AG04450 (cell line): ENCODE measurements at regions not wholly inside any gene's neighbourhood (a gene's known extent, or its start where the extent isn't known, plus 50 kb on each side); places are given as distances from the start of the nearest gene placed in this dataset.

Experiments used
- CTCF ChIA-PET: fragments of 300-600, 350-600 bp; formaldehyde crosslinking; extraction: SDS; loops from one replicate; lab custom pipeline; 2022; ENCODE audit warnings: antibody characterized with exemption, inconsistent platforms; lab: Charles Lee
- POLR2A ChIA-PET: fragments of 350-600 bp; formaldehyde crosslinking; extraction: SDS; loops from one replicate; lab custom pipeline; 2021; ENCODE audit warnings: antibody characterized with exemption, inconsistent platforms; lab: Yijun Ruan, JAX
- DNase-seq: peaks from one replicate; pipeline ENCODE4 v3.0.0-alpha.2; 2011; ENCODE audit warnings: low read depth, low spot score
- H3K27ac ChIP-seq: one replicate; pipeline ENCODE4 v1.5.1; 2012; ENCODE audit warnings: low read depth, low read length, control low read depth
- H3K27me3 ChIP-seq: one replicate; pipeline ENCODE4 v1.6.0; 2012; ENCODE audit warnings: low read length; ENCODE audit not compliant: control insufficient read depth, insufficient read depth
- H3K4me3 ChIP-seq: 2 replicates; pipeline ENCODE4 v1.5.1; 2011; ENCODE audit warnings: mild to moderate bottlenecking, low read depth, low read length, control low read depth
- H3K9me3 ChIP-seq: 2 replicates; pipeline ENCODE4 v1.5.1; 2012; ENCODE audit warnings: low read length; ENCODE audit not compliant: control insufficient read depth, insufficient read depth
- CTCF ChIP-seq: IDR thresholded peaks from 2 replicates; pipeline ENCODE4 v1.5.1; 2011; ENCODE audit warnings: low read depth, low read length, control low read depth, inconsistent platforms

- no peak for TF ChIP-seq CTCF
- no peaks in the 10 kb centered on the region for H3K27me3 ChIP-seq
- ChIA-PET POLR2A (no interaction called here), CTCF (no interaction called here)
- no peak overlapping the region for H3K27ac ChIP-seq
- H3K4me3 ChIP-seq = no peak overlapping the region
- H3K9me3 ChIP-seq = peaks cover 2% of the 10 kb centered on the region; the same call in 1 of the 2 replicates
- DNase-seq = no peak
These were observed 328.0 kb upstream of the TMTC1 start for GRCh38 chr12:30111719-30112118.

- Histone ChIP-seq H3K27ac (no peak overlapping the region), H3K4me3 (no peak overlapping the region), H3K27me3 (no peaks in the 10 kb centered on the region), H3K9me3 (peaks cover 2% of the 10 kb centered on the region; the same call in 1 of the 2 replicates)
- POLR2A ChIA-PET = no interaction called here
- no peak for DNase-seq
- CTCF ChIA-PET = no interaction called here
- TF ChIP-seq CTCF = no peak
These were observed 327.3 kb upstream of the TMTC1 start for GRCh38 chr12:30110958-30111586.

- no peak overlapping the region for H3K4me3 ChIP-seq
- H3K9me3 ChIP-seq = peaks cover 2% of the 10 kb centered on the region; the same call in 1 of the 2 replicates
- H3K27ac ChIP-seq = no peak overlapping the region
- H3K27me3 ChIP-seq = no peaks in the 10 kb centered on the region
- DNase-seq = no peak
- no peak for TF ChIP-seq CTCF
- CTCF ChIA-PET = no interaction called here
- POLR2A ChIA-PET = no interaction called here
These were observed 326.8 kb upstream of the TMTC1 start for GRCh38 chr12:30110498-30110897.

- DNase-seq = no peak
- CTCF ChIA-PET = no interaction called here
- H3K9me3 ChIP-seq = peaks cover 2% of the 10 kb centered on the region; the same call in 1 of the 2 replicates
- no peak overlapping the region for H3K4me3 ChIP-seq
- TF ChIP-seq CTCF = no peak
- POLR2A ChIA-PET = no interaction called here
- H3K27me3 ChIP-seq = no peaks in the 10 kb centered on the region
- H3K27ac ChIP-seq = no peak overlapping the region
These were observed 324.9 kb upstream of the TMTC1 start for GRCh38 chr12:30108666-30109065.

- Histone ChIP-seq H3K4me3 (no peak overlapping the region), H3K27me3 (no peaks in the 10 kb centered on the region), H3K27ac (no peak overlapping the region), H3K9me3 (peaks cover 2% of the 10 kb centered on the region; the same call in 1 of the 2 replicates)
- no peak for DNase-seq
- ChIA-PET CTCF (no interaction called here), POLR2A (no interaction called here)
- no peak for TF ChIP-seq CTCF
These were observed 322.6 kb upstream of the TMTC1 start for GRCh38 chr12:30106204-30106965.
